ENCODE measurements at regions not wholly inside any gene's neighbourhood (a gene's known extent, or its start where the extent isn't known, plus 50 kb on each side); places are given as distances from the start of the nearest gene placed in this dataset.

DNA sequence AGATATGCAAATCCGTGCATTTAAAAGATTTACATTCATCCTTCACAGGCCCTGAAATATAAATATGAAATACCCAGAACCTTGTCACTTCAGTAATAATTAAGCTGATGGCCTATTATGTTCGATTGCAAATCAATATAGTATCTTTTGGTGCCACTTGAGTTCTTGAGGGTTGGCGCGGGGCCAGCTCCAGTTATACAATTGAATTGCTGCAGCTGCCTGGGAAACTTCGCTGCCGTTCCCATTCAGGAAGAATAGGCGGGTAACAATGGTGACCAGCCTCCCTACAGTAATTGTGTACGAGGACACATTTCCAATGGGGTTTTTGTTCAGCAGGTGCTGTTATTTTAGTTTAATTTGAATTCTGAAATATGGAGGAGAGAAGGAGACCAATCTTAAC lies 451.2 kb downstream of the INSC start:
- no peak overlapping the region for H3K23ac ChIP-seq (ENCODE audit: low read depth, low read length, poor library complexity)
- no CpG with 5 or more reads among the region's 8 CpGs for WGBS, 2 donors (ENCODE audit: extremely low coverage in 2 of 2, insufficient read length in 2 of 2, insufficient replicate concordance in 1 of 2)
- no peak overlapping the region for H3K27ac ChIP-seq (replicated peaks; ENCODE audit: low read length)
- H2AFZ ChIP-seq (ENCODE audit: low read length), result no peak overlapping the region
- H2AK5ac ChIP-seq (ENCODE audit: low read depth, low read length), result no peak overlapping the region
- no peak overlapping the region for H3K4me2 ChIP-seq (ENCODE audit: insufficient read depth, low read length, poor library complexity, severe bottlenecking)
- no peak overlapping the region for H2BK15ac ChIP-seq (ENCODE audit: low read length)
- H2BK12ac ChIP-seq (ENCODE audit: low read length), result no peak overlapping the region
- H4K91ac ChIP-seq (ENCODE audit: low read depth, low read length, poor library complexity), result no peak overlapping the region
- no peak for DNase-seq (ENCODE audit: low spot score)
- H3K4me3 ChIP-seq (ENCODE audit: low read length in 2 of 2), result no peak overlapping the region
- no peak overlapping the region for H2BK5ac ChIP-seq (ENCODE audit: low read length)
- peaks cover 0 to 2% of the 10 kb centered on the region in 2 donors for H3K9me3 ChIP-seq (replicated peaks in 1 of 2; ENCODE audit: control insufficient read depth in 2 of 2, insufficient read depth in 1 of 2, low read depth in 1 of 2, low read length in 2 of 2)
- no peaks in the 10 kb centered on the region for H3K27me3 ChIP-seq (ENCODE audit: control insufficient read depth in 3 of 3, insufficient read depth in 3 of 3, low read depth in 1 of 3, low read length in 3 of 3)
- H2BK120ac ChIP-seq (ENCODE audit: low read depth, low read length), result no peak overlapping the region
- no peak overlapping the region for H3K18ac ChIP-seq (ENCODE audit: low read length)
- H3K14ac ChIP-seq (ENCODE audit: low read length), result no peak overlapping the region
- peaks cover 0 to 13% of the 10 kb centered on the region in 2 donors for H3K4me1 ChIP-seq (ENCODE audit: control insufficient read depth in 2 of 2, insufficient read depth in 1 of 2, low read depth in 1 of 2, low read length in 2 of 2)
- peaks cover 0 to 7% of the 10 kb centered on the region in 2 donors for H3K36me3 ChIP-seq (replicated peaks in 1 of 2; ENCODE audit: control insufficient read depth in 2 of 2, insufficient read depth in 2 of 2, low read length in 2 of 2)
- no peaks in the 10 kb centered on the region for H3K79me1 ChIP-seq (ENCODE audit: low read depth, low read length)
- no peak overlapping the region for H3K4ac ChIP-seq (ENCODE audit: low read length)
- H4K8ac ChIP-seq (ENCODE audit: low read depth, low read length), result no peak overlapping the region
- no peak overlapping the region for H3K9ac ChIP-seq (ENCODE audit: low read depth, low read length, poor library complexity)

DNA sequence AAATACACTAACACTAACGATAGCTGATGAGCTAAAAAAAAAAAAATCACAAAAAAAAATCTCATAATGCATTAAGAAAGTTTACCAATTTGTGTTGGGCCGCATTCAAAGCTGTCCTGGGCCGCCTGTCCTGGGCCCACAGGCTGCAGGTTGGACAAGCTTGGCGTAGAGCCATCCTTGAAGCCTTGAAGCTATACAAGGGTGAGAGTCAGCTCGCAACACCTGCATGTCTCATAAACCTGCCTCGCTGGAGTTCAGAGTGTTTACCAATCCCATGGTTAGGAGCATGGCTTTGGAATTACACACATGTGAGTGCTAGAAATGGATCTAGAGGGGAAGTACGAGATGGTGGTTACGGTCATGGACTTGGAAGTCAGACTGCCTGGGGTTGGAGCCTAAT lies 453.7 kb downstream of the INSC start:
- Histone ChIP-seq H2BK5ac (ENCODE audit: low read length) (no peak overlapping the region), H3K9me3 (replicated peaks in 1 of 2; ENCODE audit: control insufficient read depth in 2 of 2, insufficient read depth in 1 of 2, low read depth in 1 of 2, low read length in 2 of 2) (no peaks in the 10 kb centered on the region), H2BK15ac (ENCODE audit: low read length) (no peak overlapping the region), H3K14ac (ENCODE audit: low read length) (no peak overlapping the region), H2AFZ (ENCODE audit: low read length) (no peak overlapping the region), H3K4me3 (ENCODE audit: low read length in 2 of 2) (no peak overlapping the region), H3K27me3 (ENCODE audit: control insufficient read depth in 3 of 3, insufficient read depth in 3 of 3, low read depth in 1 of 3, low read length in 3 of 3) (no peaks in the 10 kb centered on the region), H3K4ac (ENCODE audit: low read length) (no peak overlapping the region), H2BK12ac (ENCODE audit: low read length) (no peak overlapping the region), H3K27ac (replicated peaks; ENCODE audit: low read length) (no peak overlapping the region), H4K8ac (ENCODE audit: low read depth, low read length) (no peak overlapping the region), H3K36me3 (replicated peaks in 1 of 2; ENCODE audit: control insufficient read depth in 2 of 2, insufficient read depth in 2 of 2, low read length in 2 of 2) (peaks cover 0 to 2% of the 10 kb centered on the region in 2 donors), H2AK5ac (ENCODE audit: low read depth, low read length) (no peak overlapping the region), H2BK120ac (ENCODE audit: low read depth, low read length) (no peak overlapping the region), H3K9ac (ENCODE audit: low read depth, low read length, poor library complexity) (no peak overlapping the region), H3K4me1 (ENCODE audit: control insufficient read depth in 2 of 2, insufficient read depth in 1 of 2, low read depth in 1 of 2, low read length in 2 of 2) (peaks cover 0 to 3% of the 10 kb centered on the region in 2 donors), H3K23ac (ENCODE audit: low read depth, low read length, poor library complexity) (no peak overlapping the region), H3K4me2 (ENCODE audit: insufficient read depth, low read length, poor library complexity, severe bottlenecking) (no peak overlapping the region), H3K79me1 (ENCODE audit: low read depth, low read length) (peaks cover 2% of the 10 kb centered on the region), H3K18ac (ENCODE audit: low read length) (no peak overlapping the region), H4K91ac (ENCODE audit: low read depth, low read length, poor library complexity) (no peak overlapping the region)
- WGBS, 2 donors (ENCODE audit: extremely low coverage in 2 of 2, insufficient read length in 2 of 2, insufficient replicate concordance in 1 of 2), result no CpG with 5 or more reads among the region's 8 CpGs
- DNase-seq (ENCODE audit: low spot score), result no peak

DNA sequence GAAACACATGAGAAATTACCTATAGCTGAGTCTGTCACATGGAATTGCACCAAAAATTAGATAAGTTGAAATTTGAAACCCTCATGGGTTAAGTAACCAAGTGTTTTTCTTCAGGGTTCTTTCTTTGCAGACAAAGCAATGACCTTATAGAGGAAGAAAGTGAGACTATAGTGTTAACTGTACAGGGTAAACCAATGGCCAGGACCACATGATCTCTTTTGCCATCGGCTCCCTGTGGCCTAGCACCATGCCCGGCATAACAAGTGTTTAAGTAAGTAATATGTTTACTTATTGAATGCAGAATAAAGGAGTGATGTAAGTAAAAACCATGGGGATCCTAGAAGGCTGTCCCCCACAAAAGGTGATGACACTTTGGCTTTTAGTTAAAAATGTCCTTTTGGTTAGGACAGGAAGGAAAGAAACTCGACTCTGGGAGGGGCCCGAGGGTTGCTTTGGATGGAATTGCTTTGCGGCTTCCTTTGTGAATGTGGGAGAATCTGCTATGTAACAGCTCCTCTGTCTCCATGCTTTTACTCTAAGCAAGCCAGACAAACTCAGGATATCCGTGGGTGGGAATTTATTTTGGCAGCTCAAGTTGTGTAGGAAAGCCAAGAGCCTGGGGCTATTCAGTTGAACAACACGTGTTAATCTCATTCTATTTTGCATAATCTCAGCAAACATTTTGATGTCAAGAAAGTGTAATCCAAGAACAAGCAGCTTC lies 454.7 kb downstream of the INSC start:
- Histone ChIP-seq H3K18ac (ENCODE audit: low read length) (no peak overlapping the region), H3K9ac (ENCODE audit: low read depth, low read length, poor library complexity) (no peak overlapping the region), H4K8ac (ENCODE audit: low read depth, low read length) (no peak overlapping the region), H3K4me2 (ENCODE audit: insufficient read depth, low read length, poor library complexity, severe bottlenecking) (no peak overlapping the region), H3K27me3 (ENCODE audit: control insufficient read depth in 3 of 3, insufficient read depth in 3 of 3, low read depth in 1 of 3, low read length in 3 of 3) (no peaks in the 10 kb centered on the region), H3K36me3 (replicated peaks in 1 of 2; ENCODE audit: control insufficient read depth in 2 of 2, insufficient read depth in 2 of 2, low read length in 2 of 2) (peaks cover 0 to 2% of the 10 kb centered on the region in 2 donors), H3K79me1 (ENCODE audit: low read depth, low read length) (peaks cover 2% of the 10 kb centered on the region), H2AFZ (ENCODE audit: low read length) (no peak overlapping the region), H3K4ac (ENCODE audit: low read length) (no peak overlapping the region), H3K23ac (ENCODE audit: low read depth, low read length, poor library complexity) (no peak overlapping the region), H3K4me3 (ENCODE audit: low read length in 2 of 2) (no peak overlapping the region), H4K91ac (ENCODE audit: low read depth, low read length, poor library complexity) (no peak overlapping the region), H3K4me1 (ENCODE audit: control insufficient read depth in 2 of 2, insufficient read depth in 1 of 2, low read depth in 1 of 2, low read length in 2 of 2) (peaks cover 0 to 3% of the 10 kb centered on the region in 2 donors), H2AK5ac (ENCODE audit: low read depth, low read length) (no peak overlapping the region), H3K14ac (ENCODE audit: low read length) (no peak overlapping the region), H2BK120ac (ENCODE audit: low read depth, low read length) (no peak overlapping the region), H3K27ac (replicated peaks; ENCODE audit: low read length) (no peak overlapping the region), H3K9me3 (replicated peaks in 1 of 2; ENCODE audit: control insufficient read depth in 2 of 2, insufficient read depth in 1 of 2, low read depth in 1 of 2, low read length in 2 of 2) (no peaks in the 10 kb centered on the region), H2BK12ac (ENCODE audit: low read length) (no peak overlapping the region), H2BK5ac (ENCODE audit: low read length) (no peak overlapping the region), H2BK15ac (ENCODE audit: low read length) (no peak overlapping the region)
- WGBS, 2 donors (ENCODE audit: extremely low coverage in 2 of 2, insufficient read length in 2 of 2, insufficient replicate concordance in 1 of 2), result no CpG with 5 or more reads among the region's 7 CpGs
- DNase-seq (ENCODE audit: low spot score), result no peak

DNA sequence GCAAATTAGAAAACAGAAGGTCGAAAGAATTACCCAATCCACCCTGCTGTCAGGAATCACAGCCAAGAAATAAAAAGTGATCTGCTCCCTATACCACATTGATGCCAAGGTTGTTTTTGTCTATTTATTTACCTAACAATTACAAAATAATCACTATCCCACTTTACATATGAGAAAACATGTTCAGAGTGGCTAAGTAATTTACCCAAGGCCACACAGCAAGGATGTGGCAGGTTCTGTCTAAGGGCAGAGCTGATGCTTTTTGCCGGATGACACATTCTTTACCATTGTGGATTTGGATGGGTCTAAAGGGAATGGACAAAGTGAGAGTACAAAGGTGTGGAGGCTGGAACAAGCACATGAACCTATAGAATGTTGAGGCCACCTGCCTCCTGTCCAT lies 460.7 kb downstream of the INSC start:
- H4K8ac ChIP-seq (ENCODE audit: low read depth, low read length), result no peak overlapping the region
- no peak overlapping the region for H3K4ac ChIP-seq (ENCODE audit: low read length)
- no peaks in the 10 kb centered on the region for H3K4me1 ChIP-seq (ENCODE audit: control insufficient read depth in 2 of 2, insufficient read depth in 1 of 2, low read depth in 1 of 2, low read length in 2 of 2)
- H3K4me2 ChIP-seq (ENCODE audit: insufficient read depth, low read length, poor library complexity, severe bottlenecking), result no peak overlapping the region
- no peak overlapping the region for H3K14ac ChIP-seq (ENCODE audit: low read length)
- no peak overlapping the region for H3K9ac ChIP-seq (ENCODE audit: low read depth, low read length, poor library complexity)
- H3K18ac ChIP-seq (ENCODE audit: low read length), result no peak overlapping the region
- peaks cover 2% of the 10 kb centered on the region for H3K79me1 ChIP-seq (ENCODE audit: low read depth, low read length)
- H4K91ac ChIP-seq (ENCODE audit: low read depth, low read length, poor library complexity), result no peak overlapping the region
- H3K27me3 ChIP-seq (ENCODE audit: control insufficient read depth in 3 of 3, insufficient read depth in 3 of 3, low read depth in 1 of 3, low read length in 3 of 3), result no peaks in the 10 kb centered on the region
- no peak overlapping the region for H3K23ac ChIP-seq (ENCODE audit: low read depth, low read length, poor library complexity)
- no peak overlapping the region for H2BK12ac ChIP-seq (ENCODE audit: low read length)
- H2BK15ac ChIP-seq (ENCODE audit: low read length), result no peak overlapping the region
- H3K9me3 ChIP-seq (replicated peaks in 1 of 2; ENCODE audit: control insufficient read depth in 2 of 2, insufficient read depth in 1 of 2, low read depth in 1 of 2, low read length in 2 of 2), result no peaks in the 10 kb centered on the region
- no peak overlapping the region for H2BK120ac ChIP-seq (ENCODE audit: low read depth, low read length)
- WGBS, 2 donors (ENCODE audit: extremely low coverage in 2 of 2, insufficient read length in 2 of 2, insufficient replicate concordance in 1 of 2), result no CpG with 5 or more reads among the region's 2 CpGs
- H3K36me3 ChIP-seq (replicated peaks in 1 of 2; ENCODE audit: control insufficient read depth in 2 of 2, insufficient read depth in 2 of 2, low read length in 2 of 2), result peaks cover 0 to 2% of the 10 kb centered on the region in 2 donors
- no peak overlapping the region for H2AFZ ChIP-seq (ENCODE audit: low read length)
- H3K4me3 ChIP-seq (ENCODE audit: low read length in 2 of 2), result no peak overlapping the region
- no peak overlapping the region for H2AK5ac ChIP-seq (ENCODE audit: low read depth, low read length)
- no peak overlapping the region for H3K27ac ChIP-seq (replicated peaks; ENCODE audit: low read length)
- DNase-seq (ENCODE audit: low spot score), result no peak
- no peak overlapping the region for H2BK5ac ChIP-seq (ENCODE audit: low read length)

Data from neuronal stem cell (in vitro differentiated cells).